ENCODE measurements at regions not wholly inside any gene's neighbourhood (a gene's known extent, or its start where the extent isn't known, plus 50 kb on each side); places are given as distances from the start of the nearest gene placed in this dataset.
"Not testable (repeated sequence)": the region's sequence is repeated elsewhere in the genome, so short reads cannot be mapped to it uniquely, and the experiment has no call there.

GRCh38 chr7:21338728-21339164 lies 89.1 kb upstream of the SP4 start:
- H3K4me3 ChIP-seq, result no peak overlapping the region
- no peak for TF ChIP-seq POLR2A (IDR thresholded peaks at IDR 0.05)
- TF ChIP-seq POLR2AphosphoS5 (IDR thresholded peaks at IDR 0.05), result no peak
- TF ChIP-seq, protein P1, sequence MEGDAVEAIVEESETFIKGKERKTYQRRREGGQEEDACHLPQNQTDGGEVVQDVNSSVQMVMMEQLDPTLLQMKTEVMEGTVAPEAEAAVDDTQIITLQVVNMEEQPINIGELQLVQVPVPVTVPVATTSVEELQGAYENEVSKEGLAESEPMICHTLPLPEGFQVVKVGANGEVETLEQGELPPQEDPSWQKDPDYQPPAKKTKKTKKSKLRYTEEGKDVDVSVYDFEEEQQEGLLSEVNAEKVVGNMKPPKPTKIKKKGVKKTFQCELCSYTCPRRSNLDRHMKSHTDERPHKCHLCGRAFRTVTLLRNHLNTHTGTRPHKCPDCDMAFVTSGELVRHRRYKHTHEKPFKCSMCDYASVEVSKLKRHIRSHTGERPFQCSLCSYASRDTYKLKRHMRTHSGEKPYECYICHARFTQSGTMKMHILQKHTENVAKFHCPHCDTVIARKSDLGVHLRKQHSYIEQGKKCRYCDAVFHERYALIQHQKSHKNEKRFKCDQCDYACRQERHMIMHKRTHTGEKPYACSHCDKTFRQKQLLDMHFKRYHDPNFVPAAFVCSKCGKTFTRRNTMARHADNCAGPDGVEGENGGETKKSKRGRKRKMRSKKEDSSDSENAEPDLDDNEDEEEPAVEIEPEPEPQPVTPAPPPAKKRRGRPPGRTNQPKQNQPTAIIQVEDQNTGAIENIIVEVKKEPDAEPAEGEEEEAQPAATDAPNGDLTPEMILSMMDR (IDR thresholded peaks at IDR 0.05), result no peak
- H3K9me3 ChIP-seq, result no peaks in the 10 kb centered on the region
- H3K27me3 ChIP-seq, result no peaks in the 10 kb centered on the region
- DNase-seq (ENCODE audit: low spot score in 2 of 2), result no peak
- intact Hi-C loops (cut with DNase I; ENCODE audit: low total_unique reads), result no loop called here
- no peak overlapping the region for H3K27ac ChIP-seq
- no peaks in the 10 kb centered on the region for H3K4me1 ChIP-seq
- no peaks in the 10 kb centered on the region for H3K36me3 ChIP-seq

DNA sequence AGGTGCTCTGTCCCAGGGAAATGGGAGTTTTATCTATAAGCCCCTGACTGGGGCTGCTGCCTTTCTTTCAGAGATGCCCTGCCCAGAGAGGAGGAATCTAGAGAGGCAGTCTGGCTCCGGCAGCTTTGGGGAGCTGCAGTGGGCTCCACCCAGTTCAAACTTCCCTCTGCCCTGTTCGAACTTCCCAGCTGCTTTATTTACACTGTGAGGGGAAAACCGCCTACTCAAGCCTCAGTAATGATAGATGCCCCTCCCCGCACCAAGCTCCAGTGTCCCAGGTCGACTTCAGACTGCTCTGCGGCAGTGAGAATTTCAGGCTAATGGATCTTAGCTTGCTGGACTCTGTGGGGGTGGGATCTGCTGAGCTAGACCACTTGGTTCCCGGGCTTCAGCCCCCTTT lies 83.0 kb upstream of the SP4 start:
- H3K27ac ChIP-seq; H3K4me3 ChIP-seq; H3K4me1 ChIP-seq; intact Hi-C loops (cut with DNase I; ENCODE audit: low total_unique reads); H3K9me3 ChIP-seq; H3K36me3 ChIP-seq; DNase-seq (ENCODE audit: low spot score in 2 of 2); H3K27me3 ChIP-seq: not testable (repeated sequence)

DNA sequence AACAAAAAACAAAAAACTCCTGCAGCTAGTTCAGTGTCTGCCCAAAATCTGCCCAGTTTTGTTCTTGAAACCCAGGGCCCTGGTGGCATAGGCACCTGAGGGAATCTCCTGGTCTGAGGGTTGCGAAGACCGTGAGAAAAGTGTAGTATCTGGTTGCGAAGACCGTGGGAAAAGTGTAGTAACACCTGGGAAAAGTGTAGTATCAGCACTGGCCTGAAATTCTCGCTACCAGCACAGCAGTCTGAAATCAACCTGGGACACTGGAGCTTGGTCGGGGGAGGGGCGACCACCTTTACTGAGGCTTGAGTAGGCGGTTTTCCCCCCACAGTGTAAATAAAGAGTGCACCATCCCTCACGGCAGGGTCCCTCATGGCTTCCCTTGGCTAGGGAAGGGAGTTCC lies 82.5 kb upstream of the SP4 start:
- no peak for TF ChIP-seq POLR2AphosphoS5 (IDR thresholded peaks at IDR 0.05)
- TF ChIP-seq POLR2A (IDR thresholded peaks at IDR 0.05), result no peak
- TF ChIP-seq, protein P1 (IDR thresholded peaks at IDR 0.05), result no peak
- no peak overlapping the region for H3K4me3 ChIP-seq
- no peaks in the 10 kb centered on the region for H3K9me3 ChIP-seq
- no peak overlapping the region for H3K27ac ChIP-seq
- H3K27me3 ChIP-seq, result no peaks in the 10 kb centered on the region
- no peak for DNase-seq (ENCODE audit: low spot score in 2 of 2)
- H3K36me3 ChIP-seq, result no peaks in the 10 kb centered on the region
- intact Hi-C loops (cut with DNase I; ENCODE audit: low total_unique reads), result no loop called here
- H3K4me1 ChIP-seq, result no peaks in the 10 kb centered on the region

GRCh38 chr7:21346297-21346696 lies 81.6 kb upstream of the SP4 start:
- TF ChIP-seq, protein P1 (IDR thresholded peaks at IDR 0.05), result no peak
- TF ChIP-seq POLR2A (IDR thresholded peaks at IDR 0.05) (no peak), POLR2AphosphoS5 (IDR thresholded peaks at IDR 0.05) (no peak)
- Histone ChIP-seq H3K27ac (no peak overlapping the region), H3K4me1 (no peaks in the 10 kb centered on the region), H3K27me3 (no peaks in the 10 kb centered on the region), H3K4me3 (no peak overlapping the region), H3K9me3 (no peaks in the 10 kb centered on the region), H3K36me3 (no peaks in the 10 kb centered on the region)
- no peak for DNase-seq (ENCODE audit: low spot score in 2 of 2)
- intact Hi-C loops (cut with DNase I; ENCODE audit: low total_unique reads), result no loop called here

DNA sequence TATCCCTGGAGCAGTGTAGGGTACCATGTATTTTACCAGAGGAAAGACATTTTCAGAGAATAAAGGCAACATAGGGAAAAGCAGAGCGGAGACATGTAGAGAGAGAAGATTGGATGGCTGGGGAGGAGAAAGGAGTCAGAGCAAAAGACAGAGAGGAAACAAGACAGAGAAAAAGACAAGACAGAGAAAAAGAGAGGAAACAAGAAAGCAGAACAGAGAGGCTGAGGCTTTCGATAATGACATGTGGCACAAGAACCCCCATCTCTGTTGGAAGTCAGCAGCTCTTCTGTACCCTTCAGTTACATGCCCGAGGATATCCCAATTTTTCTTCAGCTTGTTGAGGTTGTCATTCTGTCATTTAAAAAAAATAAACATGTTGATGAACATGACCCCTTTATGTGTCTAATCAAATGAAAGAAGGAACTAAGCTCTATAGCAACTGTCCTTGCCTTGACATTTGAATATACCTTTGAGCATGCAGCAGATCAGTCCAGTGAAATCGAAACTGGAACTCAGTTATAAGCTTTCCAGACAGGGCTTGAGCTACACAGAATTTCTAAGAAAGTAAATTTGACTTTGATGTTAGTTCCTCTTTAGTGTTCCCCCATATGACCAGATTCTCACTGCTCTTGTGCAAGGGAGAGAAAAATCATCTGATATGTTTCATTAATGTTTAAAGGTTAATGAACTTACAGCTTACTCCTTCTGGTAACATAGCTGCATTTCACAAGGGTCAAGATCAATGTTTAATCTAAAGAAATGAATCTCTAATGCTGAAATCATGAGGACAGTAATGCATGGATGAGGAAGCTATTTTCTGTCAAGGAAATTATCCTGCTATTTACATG lies 75.1 kb upstream of the SP4 start:
- H3K36me3 ChIP-seq, result no peaks in the 10 kb centered on the region
- no peaks in the 10 kb centered on the region for H3K9me3 ChIP-seq
- DNase-seq (ENCODE audit: low spot score in 2 of 2), result no peak
- no peaks in the 10 kb centered on the region for H3K4me1 ChIP-seq
- no peak overlapping the region for H3K4me3 ChIP-seq
- intact Hi-C loops (cut with DNase I; ENCODE audit: low total_unique reads), result no loop called here
- TF ChIP-seq, protein P1 (IDR thresholded peaks at IDR 0.05), result no peak
- TF ChIP-seq POLR2AphosphoS5 (IDR thresholded peaks at IDR 0.05) (no peak), POLR2A (IDR thresholded peaks at IDR 0.05) (no peak)
- no peak overlapping the region for H3K27ac ChIP-seq
- H3K27me3 ChIP-seq, result no peaks in the 10 kb centered on the region
